Epithelial cell of esophagus (primary cell): ENCODE measurements at regions not wholly inside any gene's neighbourhood (a gene's known extent, or its start where the extent isn't known, plus 50 kb on each side); places are given as distances from the start of the nearest gene placed in this dataset.

Source experiments
- DNase-seq: peaks from one replicate; pipeline ENCODE4 v3.0.0; 2010; ENCODE audit warnings: low read depth
- H3K4me3 ChIP-seq: 2 replicates; pipeline ENCODE4 v1.5.1; 2011; ENCODE audit warnings: mild to moderate bottlenecking, low read length, control low read depth
- TF ChIP-seq, protein P1 (sequence below): IDR thresholded peaks from 2 replicates; pipeline ENCODE4 v1.5.1; 2011; ENCODE audit warnings: low read depth, mild to moderate bottlenecking, low read length, control low read depth, inconsistent platforms; ENCODE audit not compliant: insufficient read depth; ENCODE audit errors: missing control alignments

DNA sequence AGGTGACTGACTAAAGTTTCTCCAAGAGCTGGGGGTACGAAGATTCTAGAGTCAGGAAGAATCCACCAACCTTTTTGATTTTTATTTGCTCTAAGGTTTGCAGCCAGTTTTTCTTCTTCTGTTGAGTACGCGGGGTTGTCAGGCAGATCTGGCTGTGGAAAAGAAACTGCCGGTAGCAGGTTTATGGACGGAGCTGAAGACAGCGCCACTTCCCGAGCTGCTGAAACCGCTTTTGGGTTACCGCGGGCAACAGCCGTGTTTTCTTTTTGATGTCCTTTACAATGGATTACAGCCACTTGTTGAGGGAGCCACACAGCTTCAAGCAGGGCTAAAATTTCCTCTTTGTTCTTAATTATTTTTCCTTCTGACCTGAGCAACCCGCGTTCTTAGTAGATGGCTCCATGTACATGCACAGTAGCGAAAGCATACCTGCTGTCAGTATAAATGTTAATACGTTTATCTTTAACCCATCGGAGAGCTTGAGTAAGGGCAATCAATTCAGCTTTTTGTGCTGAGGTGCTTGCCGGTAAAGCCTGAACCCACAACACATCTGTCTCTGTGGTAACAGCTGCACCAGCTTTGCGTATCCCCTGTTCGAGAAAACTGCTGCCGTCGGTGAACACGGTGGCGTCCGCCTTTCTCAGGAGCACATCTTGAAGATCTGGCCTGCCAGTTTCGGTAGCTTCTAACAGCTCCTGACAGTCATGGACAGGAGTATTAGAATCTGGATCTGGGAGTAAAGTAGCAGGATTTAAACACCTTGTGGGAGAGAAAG, 674.3 kb downstream of the TMEM121 start:
- no peak for DNase-seq
- TF ChIP-seq, protein P1, sequence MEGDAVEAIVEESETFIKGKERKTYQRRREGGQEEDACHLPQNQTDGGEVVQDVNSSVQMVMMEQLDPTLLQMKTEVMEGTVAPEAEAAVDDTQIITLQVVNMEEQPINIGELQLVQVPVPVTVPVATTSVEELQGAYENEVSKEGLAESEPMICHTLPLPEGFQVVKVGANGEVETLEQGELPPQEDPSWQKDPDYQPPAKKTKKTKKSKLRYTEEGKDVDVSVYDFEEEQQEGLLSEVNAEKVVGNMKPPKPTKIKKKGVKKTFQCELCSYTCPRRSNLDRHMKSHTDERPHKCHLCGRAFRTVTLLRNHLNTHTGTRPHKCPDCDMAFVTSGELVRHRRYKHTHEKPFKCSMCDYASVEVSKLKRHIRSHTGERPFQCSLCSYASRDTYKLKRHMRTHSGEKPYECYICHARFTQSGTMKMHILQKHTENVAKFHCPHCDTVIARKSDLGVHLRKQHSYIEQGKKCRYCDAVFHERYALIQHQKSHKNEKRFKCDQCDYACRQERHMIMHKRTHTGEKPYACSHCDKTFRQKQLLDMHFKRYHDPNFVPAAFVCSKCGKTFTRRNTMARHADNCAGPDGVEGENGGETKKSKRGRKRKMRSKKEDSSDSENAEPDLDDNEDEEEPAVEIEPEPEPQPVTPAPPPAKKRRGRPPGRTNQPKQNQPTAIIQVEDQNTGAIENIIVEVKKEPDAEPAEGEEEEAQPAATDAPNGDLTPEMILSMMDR = no peak
- no peak overlapping the region for H3K4me3 ChIP-seq

DNA sequence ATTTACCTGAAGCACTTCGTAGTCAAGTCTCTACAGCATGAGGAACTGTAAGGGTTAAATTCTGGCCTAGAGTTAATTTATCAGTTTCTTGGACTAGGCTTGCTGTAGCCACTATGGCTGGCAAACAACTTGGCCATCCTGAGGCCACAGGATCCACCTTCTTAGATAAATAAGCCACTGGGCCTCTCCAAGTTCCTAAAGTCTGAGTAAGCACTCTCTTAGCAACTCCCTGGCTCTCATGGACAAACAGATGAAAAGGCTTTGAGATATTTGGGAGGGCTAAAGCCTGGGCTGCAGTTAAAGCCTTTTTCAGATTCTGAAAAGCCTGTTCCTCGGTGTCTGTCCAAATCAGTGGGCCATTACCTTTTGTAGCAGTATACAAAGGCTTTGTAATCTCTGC, 675.0 kb downstream of the TMEM121 start:
- TF ChIP-seq, protein P1 = no peak
- H3K4me3 ChIP-seq = no peak overlapping the region
- DNase-seq = no peak

DNA sequence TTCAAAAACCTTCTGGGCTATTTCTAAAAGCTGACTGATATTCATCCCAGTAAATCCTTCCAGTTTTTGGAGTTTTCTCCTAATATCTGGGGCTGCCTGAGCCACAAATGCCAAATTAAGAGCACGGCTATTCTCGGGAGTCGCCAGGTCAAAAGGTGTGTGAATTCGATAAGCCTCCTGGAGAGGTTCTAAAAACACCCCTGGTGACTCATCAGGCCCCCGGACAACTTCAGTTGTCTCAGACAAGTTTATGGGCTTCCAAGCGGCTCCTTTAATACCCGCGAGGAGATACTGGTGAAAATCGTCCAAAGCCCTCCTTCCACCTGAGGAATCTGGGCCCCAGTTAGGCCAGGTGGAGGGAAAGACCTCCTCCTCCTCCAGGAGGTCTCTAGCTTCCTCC, 677.1 kb downstream of the TMEM121 start:
- no peak for DNase-seq
- TF ChIP-seq, protein P1 = no peak

DNA sequence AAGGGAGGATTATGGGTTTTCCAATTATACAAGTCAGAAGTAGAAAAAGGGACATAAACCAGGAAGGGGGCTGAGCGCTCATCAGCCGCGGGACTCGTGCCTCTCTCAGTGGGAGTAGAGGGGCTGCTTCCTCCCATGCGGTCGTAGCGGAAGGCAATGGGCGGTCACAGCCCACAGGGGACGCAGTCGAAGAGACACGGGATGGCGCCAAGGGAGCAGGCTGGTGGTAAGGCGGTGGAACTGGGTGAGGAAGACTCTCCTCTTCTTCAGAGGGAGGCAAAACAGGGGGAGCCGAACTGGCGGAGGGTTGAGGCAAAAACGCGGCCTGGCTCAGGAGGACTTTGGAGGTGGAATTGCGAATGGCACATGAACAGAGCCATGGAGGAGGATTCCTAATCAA, 677.7 kb downstream of the TMEM121 start:
- no peak overlapping the region for H3K4me3 ChIP-seq
- TF ChIP-seq, protein P1 = no peak

More for the DNA sequence above, 677.1 kb downstream of the TMEM121 start:
- H3K4me3 ChIP-seq = no peak overlapping the region

DNA sequence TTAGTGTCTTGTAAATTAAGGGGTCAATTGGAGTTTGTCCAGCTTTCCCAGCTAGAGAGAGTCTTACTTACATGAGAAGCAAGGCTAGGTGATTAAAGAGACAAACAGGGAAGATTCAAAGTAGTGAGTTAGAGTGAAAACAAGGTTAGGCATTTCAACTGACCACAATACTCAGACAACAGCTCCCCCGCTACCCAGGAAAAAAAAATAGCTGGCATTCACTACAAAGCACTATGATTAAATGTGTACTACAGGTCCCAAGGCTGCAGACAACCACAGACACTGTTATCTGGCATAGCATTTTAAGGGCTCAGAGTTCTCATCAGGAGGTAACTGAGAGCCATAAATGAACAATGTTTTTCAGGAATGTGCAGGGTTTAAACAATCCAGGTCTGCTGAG, 680.9 kb downstream of the TMEM121 start:
- H3K4me3 ChIP-seq = no peak overlapping the region
- TF ChIP-seq, protein P1 = no peak
- no peak for DNase-seq

More for the DNA sequence above, 677.7 kb downstream of the TMEM121 start:
- no peak for DNase-seq

DNA sequence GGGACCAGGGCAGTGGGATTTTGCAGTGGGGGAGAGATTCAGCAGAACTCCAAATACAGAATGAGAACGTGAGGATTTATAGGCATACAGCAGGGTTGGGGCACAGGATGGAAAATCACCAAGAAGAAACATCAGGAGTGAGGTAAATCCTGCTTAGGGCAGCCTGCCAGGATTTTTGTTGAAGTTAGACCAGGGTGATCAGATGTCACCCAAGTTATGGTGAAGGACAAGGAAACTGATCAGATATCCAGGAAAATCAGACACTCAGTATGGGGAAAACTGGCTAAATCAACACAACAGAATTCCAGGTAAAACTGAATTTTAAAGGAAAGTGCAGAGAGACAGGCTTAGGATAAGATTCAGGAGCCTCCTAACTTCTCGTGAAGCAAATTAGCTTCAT, 682.4 kb downstream of the TMEM121 start:
- TF ChIP-seq, protein P1 = no peak
- H3K4me3 ChIP-seq = no peak overlapping the region
- no peak for DNase-seq

DNA sequence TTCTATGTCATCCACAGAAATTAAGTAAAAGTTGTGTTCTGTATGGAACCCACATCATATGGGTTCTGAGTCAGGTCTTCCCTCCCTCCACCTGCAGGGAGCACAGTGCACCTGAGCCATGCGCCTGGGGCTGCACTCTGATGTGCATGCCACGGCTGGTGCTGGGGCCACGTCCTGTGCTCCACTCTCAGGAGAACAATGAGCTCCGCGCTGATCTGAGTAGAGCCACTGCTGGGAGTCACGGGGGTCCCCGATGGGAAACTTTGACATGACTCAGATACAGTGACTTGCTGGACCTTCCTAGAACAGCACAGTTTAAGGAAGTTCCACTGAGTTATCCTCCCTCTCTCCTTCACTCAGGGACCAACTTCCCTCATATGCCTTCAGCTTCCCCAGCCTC, 683.4 kb downstream of the TMEM121 start:
- TF ChIP-seq, protein P1 = no peak
- DNase-seq = no peak
- H3K4me3 ChIP-seq = no peak overlapping the region
